GM23338 (cell line): ENCODE measurements at regions not wholly inside any gene's neighbourhood (a gene's known extent, or its start where the extent isn't known, plus 50 kb on each side); places are given as distances from the start of the nearest gene placed in this dataset.

Experiments used
- ATAC-seq: fragments of 200-7000 bp; cut with Tn5 transposase; 3 replicates; pipeline ENCODE4 v1.9.1; 2020
- DNase-seq: peaks from one replicate; pipeline ENCODE4 v3.0.0-alpha.2; 2015; ENCODE audit warnings: low spot score
- H2AFZ ChIP-seq: fragments of 200-600 bp; sonication (generic); 2 replicates; pipeline ENCODE4 v1.8.0; 2016; ENCODE audit warnings: antibody characterized with exemption, mild to moderate bottlenecking, moderate library complexity
- H3F3A ChIP-seq: fragments of 200-600 bp; sonication (generic); replicated peaks from 2 replicates; pipeline ENCODE4 v1.8.0; 2017; ENCODE audit warnings: antibody characterized with exemption, mixed run types, low read depth
- H3K27ac ChIP-seq: fragments of 200-600 bp; sonication (generic); 2 replicates; pipeline ENCODE4 v1.6.1; 2016; ENCODE audit warnings: low read depth
- H3K27me3 ChIP-seq: fragments of 200-600 bp; sonication (generic); 2 replicates; pipeline ENCODE4 v1.8.0; 2016; ENCODE audit warnings: mild to moderate bottlenecking, mixed run types, moderate library complexity; ENCODE audit not compliant: insufficient read depth
- H3K36me3 ChIP-seq: fragments of 200-600 bp; sonication (generic); 2 replicates; pipeline ENCODE4 v1.8.0; 2016; ENCODE audit warnings: mild to moderate bottlenecking; ENCODE audit not compliant: insufficient read depth
- H3K4me1 ChIP-seq: fragments of 200-600 bp; sonication (generic); 2 replicates; pipeline ENCODE4 v1.8.0; 2016; ENCODE audit warnings: mild to moderate bottlenecking, moderate library complexity; ENCODE audit not compliant: insufficient read depth
- H3K4me2 ChIP-seq: fragments of 200-600 bp; sonication (generic); 2 replicates; pipeline ENCODE4 v1.7.1; 2017; ENCODE audit warnings: mixed run types
- H3K4me3 ChIP-seq: fragments of 200-600 bp; sonication (generic); 2 replicates; pipeline ENCODE4 v1.6.1; 2016; ENCODE audit warnings: mixed run types
- H3K79me2 ChIP-seq: fragments of 200-600 bp; sonication (generic); replicated peaks from 2 replicates; pipeline ENCODE4 v1.8.0; 2017; ENCODE audit warnings: mild to moderate bottlenecking; ENCODE audit not compliant: insufficient read depth
- H3K9me2 ChIP-seq: fragments of 200-600 bp; sonication (generic); 2 replicates; pipeline ENCODE4 v1.8.0; 2017; ENCODE audit not compliant: insufficient read depth
- H4K20me1 ChIP-seq: fragments of 200-600 bp; sonication (generic); replicated peaks from 2 replicates; pipeline ENCODE4 v1.8.0; 2017; ENCODE audit warnings: mild to moderate bottlenecking; ENCODE audit not compliant: insufficient read depth
- H3K27ac Mint-ChIP-seq: 2 replicates; pipeline ENCODE4 v1.8.0; 2020; ENCODE audit warnings: inconsistent platforms, mild to moderate bottlenecking, moderate library complexity, mixed read lengths
- H3K27me3 Mint-ChIP-seq: 3 replicates; pipeline ENCODE4 v1.8.0; 2022; ENCODE audit warnings: low read depth, mild to moderate bottlenecking, moderate library complexity, mixed read lengths, inconsistent platforms; ENCODE audit not compliant: insufficient read depth, poor library complexity
- H3K36me3 Mint-ChIP-seq: 3 replicates; pipeline ENCODE4 v1.8.0; 2021; ENCODE audit warnings: low read depth, mild to moderate bottlenecking, inconsistent platforms, moderate library complexity, mixed read lengths
- H3K4me1 Mint-ChIP-seq: 3 replicates; pipeline ENCODE4 v1.8.0; 2020; ENCODE audit warnings: mild to moderate bottlenecking, inconsistent platforms, mixed read lengths
- H3K4me3 Mint-ChIP-seq: 3 replicates; pipeline ENCODE4 v1.8.0; 2021; ENCODE audit warnings: moderate library complexity, mild to moderate bottlenecking, inconsistent platforms, mixed read lengths
- H3K9me3 Mint-ChIP-seq: 3 replicates; pipeline ENCODE4 v1.8.0; 2020; ENCODE audit warnings: moderate library complexity, mild to moderate bottlenecking, inconsistent platforms, mixed read lengths
- CREB1 ChIP-seq: fragments of 250-450 bp; sonication (Bioruptor Pico); IDR thresholded peaks from 2 replicates; pipeline ENCODE4 v1.5.0; 2020; ENCODE audit warnings: low read depth, mild to moderate bottlenecking, moderate library complexity
- CTCF ChIP-seq, 2 experiments: fragments of 200-600 bp in 1 of 2; sonication (generic) in 1 of 2; conservative IDR thresholded peaks; 2 replicates each; pipeline versions ENCODE4 v1.5.1 to v1.6.1; 2016 to 2017; ENCODE audit warnings: antibody characterized with exemption in 2 of 2, low read depth in 2 of 2, mild to moderate bottlenecking in 2 of 2, moderate library complexity in 1 of 2
- ETS1 ChIP-seq: IDR thresholded peaks from 2 replicates; pipeline ENCODE4 v1.6.1; 2016; ENCODE audit warnings: antibody characterized with exemption
- EZH2 ChIP-seq: fragments of 200-600 bp; sonication (generic); IDR thresholded peaks from one replicate; pipeline ENCODE4 v1.8.0; 2017; ENCODE audit warnings: antibody characterized with exemption, mild to moderate bottlenecking, low read depth; ENCODE audit not compliant: unreplicated experiment
- EZH2phosphoT487 ChIP-seq: fragments of 200-600 bp; sonication (generic); IDR thresholded peaks from one replicate; pipeline ENCODE4 v1.8.1; 2018; ENCODE audit warnings: antibody characterized with exemption; ENCODE audit not compliant: unreplicated experiment
- JUNB ChIP-seq: IDR thresholded peaks from one replicate; pipeline ENCODE4 v1.6.1; 2016; ENCODE audit warnings: antibody characterized with exemption; ENCODE audit not compliant: unreplicated experiment
- NANOG ChIP-seq: IDR thresholded peaks from 2 replicates; pipeline ENCODE4 v1.6.1; 2016; ENCODE audit warnings: antibody characterized with exemption, borderline replicate concordance
- POLR2AphosphoS5 ChIP-seq: IDR thresholded peaks from 2 replicates; pipeline ENCODE4 v1.6.1; 2016; ENCODE audit warnings: antibody characterized with exemption, low read depth
- REST ChIP-seq: IDR thresholded peaks from one replicate; pipeline ENCODE4 v1.6.1; 2018; ENCODE audit warnings: antibody characterized with exemption; ENCODE audit not compliant: unreplicated experiment
- STAT1 ChIP-seq: IDR thresholded peaks from one replicate; pipeline ENCODE4 v1.6.1; 2016; ENCODE audit warnings: antibody characterized with exemption; ENCODE audit not compliant: unreplicated experiment
- ZNF114 ChIP-seq: fragments of 250-450 bp; sonication (Bioruptor Pico); IDR thresholded peaks from 2 replicates; pipeline ENCODE4 v1.5.0; 2020; ENCODE audit warnings: mild to moderate bottlenecking, moderate library complexity
- ZNF331 ChIP-seq: fragments of 250-450 bp; sonication (Bioruptor Pico); IDR thresholded peaks from 2 replicates; pipeline ENCODE4 v1.5.0; 2020; ENCODE audit warnings: low read depth, mild to moderate bottlenecking, moderate library complexity
- ZNF462 ChIP-seq: fragments of 250-450 bp; sonication (Bioruptor Pico); IDR thresholded peaks from 2 replicates; pipeline ENCODE4 v1.5.0; 2020; ENCODE audit warnings: mild to moderate bottlenecking, moderate library complexity

GRCh38 chr16:82425661-82426060 lies 201.1 kb upstream of the CDH13 start:
- no peaks in the 10 kb centered on the region for H3K27me3 ChIP-seq
- no peaks in the 10 kb centered on the region for H4K20me1 ChIP-seq
- Mint-ChIP-seq H3K36me3 (no peaks in the 10 kb centered on the region), H3K9me3 (no peaks in the 10 kb centered on the region), H3K27me3 (no peaks in the 10 kb centered on the region), H3K27ac (no peak overlapping the region), H3K4me3 (no peak overlapping the region), H3K4me1 (no peaks in the 10 kb centered on the region)
- no peaks in the 10 kb centered on the region for H3K79me2 ChIP-seq
- DNase-seq (no peak), ATAC-seq (no peak)
- H3F3A ChIP-seq = no peaks in the 10 kb centered on the region
- TF ChIP-seq STAT1 = no peak
- TF ChIP-seq ZNF331 (CRISPR knock-in tag) = no peak
- TF ChIP-seq ZNF114 (CRISPR knock-in tag) = no peak
- TF ChIP-seq EZH2 = no peak
- TF ChIP-seq POLR2AphosphoS5 = no peak
- no peak for TF ChIP-seq CREB1 (CRISPR knock-in tag)
- TF ChIP-seq CTCF (conservative IDR thresholded peaks at IDR 0.05; ENCODE audit: low read depth in 2 of 2) = no peak
- no peak for TF ChIP-seq JUNB
- TF ChIP-seq EZH2phosphoT487 = no peak
- TF ChIP-seq ZNF462 (CRISPR knock-in tag) = no peak
- TF ChIP-seq REST = no peak
- TF ChIP-seq ETS1 = no peak
- no peak for TF ChIP-seq NANOG
- no peaks in the 10 kb centered on the region for H3K4me1 ChIP-seq
- no peak overlapping the region for H3K4me3 ChIP-seq
- H3K27ac ChIP-seq = no peak overlapping the region
- no peaks in the 10 kb centered on the region; the same call in 1 of the 2 replicates for H3K9me2 ChIP-seq
- H3K4me2 ChIP-seq = no peak overlapping the region
- H2AFZ ChIP-seq = peak overlapping the region; percentile 9; the same call in 1 of the 2 replicates
- no peaks in the 10 kb centered on the region for H3K36me3 ChIP-seq
